ENCODE measurements at regions not wholly inside any gene's neighbourhood (a gene's known extent, or its start where the extent isn't known, plus 50 kb on each side); places are given as distances from the start of the nearest gene placed in this dataset.

DNA sequence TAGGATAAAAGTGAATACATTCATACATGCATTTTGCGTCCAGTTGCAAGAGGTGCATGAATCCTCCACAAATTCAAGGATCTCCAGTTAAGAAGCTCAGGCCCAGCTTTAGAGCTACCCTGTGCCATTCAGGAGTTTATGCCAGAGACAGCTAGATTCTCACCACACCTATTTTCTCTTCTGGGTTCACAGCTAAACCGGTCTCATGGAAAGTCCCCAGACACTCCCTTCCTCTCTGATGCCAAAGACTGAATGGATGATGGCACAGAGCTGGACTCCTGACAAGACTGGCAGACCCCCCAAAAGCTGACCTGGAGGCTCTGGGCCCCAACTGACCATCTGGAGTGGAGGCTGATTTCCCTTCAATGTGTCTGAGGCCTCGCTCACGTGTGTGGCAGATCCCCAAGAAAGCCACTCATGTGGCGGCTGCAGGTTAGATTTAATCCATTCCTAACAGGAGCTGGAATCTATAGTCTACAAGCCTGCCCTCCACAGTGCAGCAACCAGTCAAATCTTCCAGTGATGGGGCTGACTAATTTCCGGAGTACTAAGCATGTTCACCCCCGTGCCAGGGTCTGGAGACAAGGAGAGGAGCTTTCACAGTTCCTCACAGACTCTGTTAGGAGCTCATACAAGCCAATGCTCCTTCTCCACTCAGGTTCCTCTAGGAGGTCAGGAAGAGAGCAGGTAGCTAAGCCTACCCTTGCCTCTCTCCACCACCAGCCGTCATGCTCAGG is 257.1 kb downstream of the BCL11A start:
- TF ChIP-seq, protein P1, sequence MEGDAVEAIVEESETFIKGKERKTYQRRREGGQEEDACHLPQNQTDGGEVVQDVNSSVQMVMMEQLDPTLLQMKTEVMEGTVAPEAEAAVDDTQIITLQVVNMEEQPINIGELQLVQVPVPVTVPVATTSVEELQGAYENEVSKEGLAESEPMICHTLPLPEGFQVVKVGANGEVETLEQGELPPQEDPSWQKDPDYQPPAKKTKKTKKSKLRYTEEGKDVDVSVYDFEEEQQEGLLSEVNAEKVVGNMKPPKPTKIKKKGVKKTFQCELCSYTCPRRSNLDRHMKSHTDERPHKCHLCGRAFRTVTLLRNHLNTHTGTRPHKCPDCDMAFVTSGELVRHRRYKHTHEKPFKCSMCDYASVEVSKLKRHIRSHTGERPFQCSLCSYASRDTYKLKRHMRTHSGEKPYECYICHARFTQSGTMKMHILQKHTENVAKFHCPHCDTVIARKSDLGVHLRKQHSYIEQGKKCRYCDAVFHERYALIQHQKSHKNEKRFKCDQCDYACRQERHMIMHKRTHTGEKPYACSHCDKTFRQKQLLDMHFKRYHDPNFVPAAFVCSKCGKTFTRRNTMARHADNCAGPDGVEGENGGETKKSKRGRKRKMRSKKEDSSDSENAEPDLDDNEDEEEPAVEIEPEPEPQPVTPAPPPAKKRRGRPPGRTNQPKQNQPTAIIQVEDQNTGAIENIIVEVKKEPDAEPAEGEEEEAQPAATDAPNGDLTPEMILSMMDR (IDR thresholded peaks at IDR 0.05; ENCODE audit: poor library complexity, severe bottlenecking), result no peak
- TF ChIP-seq, protein P2, sequence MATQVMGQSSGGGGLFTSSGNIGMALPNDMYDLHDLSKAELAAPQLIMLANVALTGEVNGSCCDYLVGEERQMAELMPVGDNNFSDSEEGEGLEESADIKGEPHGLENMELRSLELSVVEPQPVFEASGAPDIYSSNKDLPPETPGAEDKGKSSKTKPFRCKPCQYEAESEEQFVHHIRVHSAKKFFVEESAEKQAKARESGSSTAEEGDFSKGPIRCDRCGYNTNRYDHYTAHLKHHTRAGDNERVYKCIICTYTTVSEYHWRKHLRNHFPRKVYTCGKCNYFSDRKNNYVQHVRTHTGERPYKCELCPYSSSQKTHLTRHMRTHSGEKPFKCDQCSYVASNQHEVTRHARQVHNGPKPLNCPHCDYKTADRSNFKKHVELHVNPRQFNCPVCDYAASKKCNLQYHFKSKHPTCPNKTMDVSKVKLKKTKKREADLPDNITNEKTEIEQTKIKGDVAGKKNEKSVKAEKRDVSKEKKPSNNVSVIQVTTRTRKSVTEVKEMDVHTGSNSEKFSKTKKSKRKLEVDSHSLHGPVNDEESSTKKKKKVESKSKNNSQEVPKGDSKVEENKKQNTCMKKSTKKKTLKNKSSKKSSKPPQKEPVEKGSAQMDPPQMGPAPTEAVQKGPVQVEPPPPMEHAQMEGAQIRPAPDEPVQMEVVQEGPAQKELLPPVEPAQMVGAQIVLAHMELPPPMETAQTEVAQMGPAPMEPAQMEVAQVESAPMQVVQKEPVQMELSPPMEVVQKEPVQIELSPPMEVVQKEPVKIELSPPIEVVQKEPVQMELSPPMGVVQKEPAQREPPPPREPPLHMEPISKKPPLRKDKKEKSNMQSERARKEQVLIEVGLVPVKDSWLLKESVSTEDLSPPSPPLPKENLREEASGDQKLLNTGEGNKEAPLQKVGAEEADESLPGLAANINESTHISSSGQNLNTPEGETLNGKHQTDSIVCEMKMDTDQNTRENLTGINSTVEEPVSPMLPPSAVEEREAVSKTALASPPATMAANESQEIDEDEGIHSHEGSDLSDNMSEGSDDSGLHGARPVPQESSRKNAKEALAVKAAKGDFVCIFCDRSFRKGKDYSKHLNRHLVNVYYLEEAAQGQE (IDR thresholded peaks at IDR 0.05; ENCODE audit: borderline replicate concordance), result no peak
- TF ChIP-seq TAF1 (IDR thresholded peaks at IDR 0.05; ENCODE audit: low read depth) (no peak), EP300 (conservative IDR thresholded peaks at IDR 0.05; ENCODE audit: poor library complexity, severe bottlenecking) (no peak)
